Adrenal gland (tissue), 9 donors: ENCODE measurements at regions not wholly inside any gene's neighbourhood (a gene's known extent, or its start where the extent isn't known, plus 50 kb on each side); places are given as distances from the start of the nearest gene placed in this dataset.
A peak's percentile ranks its signal among the peaks of the same experiment; 100 is the strongest.

Source experiments
- DNase-seq, 7 donors: peaks; one replicate each; pipeline ENCODE4 v3.0.0-alpha.2; 2019 to 2020
- H3K27ac ChIP-seq, 5 donors: fragments of 200-600 bp; sonication (generic) in 4 of 5; 1 replicate in 3 of 5; 2 replicates in 2 of 5; pipeline versions ENCODE4 v1.5.1 to v1.8.0; 2016 to 2020; ENCODE audit warnings: mild to moderate bottlenecking in 1 of 5
- H3K27me3 ChIP-seq: fragments of 200-600 bp; 2 replicates; pipeline ENCODE4 v1.8.0; 2021
- H3K36me3 ChIP-seq, 2 donors: fragments of 200-600 bp; replicated peaks in 1 of 2; 1 replicate in 1 of 2; 2 replicates in 1 of 2; pipeline versions ENCODE4 v1.5.1 to v1.8.0; 2018 to 2022
- H3K4me1 ChIP-seq, 2 donors: fragments of 200-600 bp; replicated peaks in 1 of 2; 1 replicate in 1 of 2; 2 replicates in 1 of 2; pipeline versions ENCODE4 v1.5.1 to v1.8.0; 2018 to 2021
- H3K4me3 ChIP-seq, 4 donors: fragments of 200-600 bp; sonication (generic) in 3 of 4; one replicate each; pipeline ENCODE4 v1.5.1; 2016 to 2018
- H3K9me3 ChIP-seq, 3 donors: fragments of 200-600 bp; sonication (generic) in 1 of 3; replicated peaks in 1 of 3; 1 replicate in 2 of 3; 2 replicates in 1 of 3; pipeline versions ENCODE4 v1.5.1 to v1.8.0; 2016 to 2021
- CTCF ChIP-seq, 6 experiments: fragments of 450-650 bp in 4 of 6; fragments of 200-600 bp in 2 of 6; sonication (generic) in 1 of 6; IDR thresholded peaks; 1 replicate in 5 of 6; 2 replicates in 1 of 6; pipeline versions ENCODE4 v1.5.1 to v1.8.0; 2016 to 2021; ENCODE audit warnings: antibody characterized with exemption in 6 of 6, mild to moderate bottlenecking in 2 of 6, moderate library complexity in 1 of 6
- POLR2A ChIP-seq, 2 donors: fragments of 450-650 bp; IDR thresholded peaks; one replicate each; pipeline ENCODE4 v1.6.1; 2017; ENCODE audit warnings: antibody characterized with exemption in 2 of 2, mild to moderate bottlenecking in 2 of 2, moderate library complexity in 1 of 2
- WGBS, 4 donors: extraction: QIAGEN DNeasy Blood & Tissue Kit in 2 of 4; methylation state at CpG; one replicate each; pipeline versions ENCODE4 v1.1.5 to v1.1.7; 2013 to 2017; 5-methylcytosine and 5-hydroxymethylcytosine counted together
- intact Hi-C, 2 donors: fragments of 100-400 bp; cut with DNase I; formaldehyde crosslinking; loops; one replicate each; pipeline versions ENCODE4 v1.14.1 to v1.15.0; 2022 to 2023
- donor health status: healthy with polysubstance abuse.
- donor health status: Bipolar disorder and iron deficiency.
- donor health status: DM: yes; HTN: yes; CAD: no.
- donor health status: DM: no; HTN: no; CAD: no.
- donor health status: DM: no; HTN: no; CAD: no.

DNA sequence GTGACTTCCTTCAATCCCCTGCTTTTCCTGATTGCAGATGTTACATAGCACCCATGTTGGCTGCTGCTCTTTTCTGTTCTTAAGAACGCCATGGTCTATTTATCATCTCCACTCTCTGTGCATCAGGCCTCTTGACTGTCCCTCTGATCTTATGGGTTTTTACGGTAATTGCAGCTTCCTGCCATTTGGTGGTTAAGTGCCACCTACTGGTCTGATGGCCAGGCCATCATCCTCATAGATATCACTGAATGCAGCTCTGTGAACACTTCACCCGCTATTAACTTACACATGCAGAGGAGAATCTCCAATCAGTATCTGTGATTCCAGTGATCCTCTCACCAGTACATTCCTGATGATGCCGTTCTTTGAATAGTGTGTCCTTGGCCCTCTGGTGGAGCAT is 382.4 kb downstream of the TRAM1L1 start:
- H3K27me3 ChIP-seq = no peaks in the 10 kb centered on the region
- no peaks in the 10 kb centered on the region for H3K4me1 ChIP-seq
- TF ChIP-seq CTCF (IDR thresholded peaks at IDR 0.05) = peak in 3 of 6 experiments; percentile 17 to 27 (median 20)
- TF ChIP-seq POLR2A (IDR thresholded peaks at IDR 0.05) = no peak
- intact Hi-C loops = loop anchor here in 1 of 2 donors (10.0 kb wide), 1 partner anchor 338 kb away; no protein-coding TSS in a partner anchor
- no peak overlapping the region for H3K27ac ChIP-seq
- H3K9me3 ChIP-seq = no peaks in the 10 kb centered on the region
- no peaks in the 10 kb centered on the region for H3K36me3 ChIP-seq
- H3K4me3 ChIP-seq = no peak overlapping the region
- 56 to 79% (median 75%) methylated on average over 4 of the region's 4 CpGs for WGBS, 4 donors
- DNase-seq = peak in 2 of 7 donors; percentile 15

DNA sequence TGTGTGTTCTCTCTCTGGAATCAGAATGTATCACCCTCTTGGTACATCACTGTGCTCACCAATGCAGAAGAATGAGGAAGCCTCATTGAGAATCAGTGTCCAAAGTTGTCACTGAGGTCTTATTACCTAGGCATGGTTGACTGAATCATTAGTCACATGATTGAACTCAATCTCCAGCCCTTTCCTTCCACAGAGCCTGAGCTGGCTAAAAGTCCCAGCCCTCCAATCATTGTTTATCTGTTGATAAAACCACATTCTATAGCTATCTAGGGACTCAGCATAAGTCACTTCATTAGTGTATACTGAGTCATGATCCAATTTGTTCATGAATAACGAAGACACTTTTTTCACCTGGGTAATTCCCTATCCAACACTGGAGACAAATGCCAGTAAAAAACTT is 396.8 kb downstream of the TRAM1L1 start:
- H3K4me1 ChIP-seq = no peaks in the 10 kb centered on the region
- WGBS, 4 donors = 91 to 97% (median 96%) methylated on average over 1 of the region's 1 CpG
- no peak overlapping the region for H3K4me3 ChIP-seq
- H3K27me3 ChIP-seq = no peaks in the 10 kb centered on the region
- intact Hi-C loops = no loop called here
- no peaks in the 10 kb centered on the region for H3K9me3 ChIP-seq
- no peak overlapping the region for H3K27ac ChIP-seq
- no peaks in the 10 kb centered on the region for H3K36me3 ChIP-seq
- TF ChIP-seq CTCF (IDR thresholded peaks at IDR 0.05) (no peak), POLR2A (IDR thresholded peaks at IDR 0.05) (no peak)
- DNase-seq = no peak

DNA sequence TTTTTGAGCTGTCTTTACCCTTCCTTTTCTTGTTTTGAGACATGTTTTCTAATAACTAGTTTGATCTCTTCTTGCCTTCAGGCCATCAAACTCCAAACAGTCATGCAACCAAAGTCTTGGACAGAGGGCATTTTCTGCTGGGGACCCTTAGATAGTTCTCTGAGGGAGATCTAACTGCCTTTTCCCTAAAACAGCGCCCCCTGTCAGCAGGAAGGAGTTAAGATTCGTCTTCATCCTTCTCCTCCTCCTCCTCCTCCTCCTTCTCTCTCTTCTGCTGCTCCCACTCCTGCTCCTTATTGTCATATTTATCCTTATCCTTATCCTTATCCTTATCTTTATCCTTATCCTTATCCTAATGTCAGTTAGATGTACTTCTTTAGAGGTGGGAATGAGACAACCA is 417.2 kb downstream of the TRAM1L1 start:
- no peaks in the 10 kb centered on the region for H3K9me3 ChIP-seq
- H3K27me3 ChIP-seq = no peaks in the 10 kb centered on the region
- H3K27ac ChIP-seq = no peak overlapping the region
- H3K4me3 ChIP-seq = no peak overlapping the region
- H3K36me3 ChIP-seq = no peaks in the 10 kb centered on the region
- TF ChIP-seq POLR2A (IDR thresholded peaks at IDR 0.05) (no peak), CTCF (IDR thresholded peaks at IDR 0.05) (peak in 1 of 6 experiments; percentile 6)
- 34 to 46% (median 36%) methylated on average over 2 of the region's 2 CpGs for WGBS, 4 donors
- H3K4me1 ChIP-seq = no peaks in the 10 kb centered on the region
- intact Hi-C loops = no loop called here
- no peak for DNase-seq

DNA sequence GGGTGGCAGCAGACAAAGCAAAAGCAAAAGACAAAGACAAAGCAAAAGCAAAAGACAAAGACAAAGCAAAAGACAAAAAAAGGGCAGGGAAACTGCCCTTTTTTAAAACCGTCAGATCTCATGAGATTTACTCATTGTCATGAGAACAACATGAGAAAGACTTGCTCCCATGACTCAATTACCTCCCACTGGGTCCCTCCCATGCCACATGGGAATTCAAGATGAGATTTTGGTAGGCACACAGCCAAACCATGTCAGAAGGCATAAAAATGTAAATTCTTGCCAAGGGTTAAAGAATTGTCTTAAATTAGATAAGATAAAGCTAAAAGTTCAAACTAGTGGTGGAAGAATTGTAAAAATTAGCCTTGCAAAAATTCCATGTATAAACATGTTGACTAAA is 419.7 kb downstream of the TRAM1L1 start:
- 40 to 76% (median 73%) methylated on average over 1 of the region's 1 CpG for whole genome bisulfite sequencing, 4 donors
- DNase-seq = no peak
- H3K27ac ChIP-seq = no peak overlapping the region

More for the DNA sequence above, 419.7 kb downstream of the TRAM1L1 start:
- H3K27me3 ChIP-seq = no peaks in the 10 kb centered on the region
- TF ChIP-seq CTCF (IDR thresholded peaks at IDR 0.05) (no peak), POLR2A (IDR thresholded peaks at IDR 0.05) (no peak)
- H3K4me3 ChIP-seq = no peak overlapping the region
- intact Hi-C loops = no loop called here
- no peaks in the 10 kb centered on the region for H3K36me3 ChIP-seq
- H3K4me1 ChIP-seq = no peaks in the 10 kb centered on the region
- H3K9me3 ChIP-seq = no peaks in the 10 kb centered on the region
